LNCAP (cell line): ENCODE measurements at regions not wholly inside any gene's neighbourhood (a gene's known extent, or its start where the extent isn't known, plus 50 kb on each side); places are given as distances from the start of the nearest gene placed in this dataset.

Experiments
- CTCF ChIP-seq: fragments of 450-650 bp; IDR thresholded peaks from 2 replicates; pipeline ENCODE4 v1.5.1; 2017; ENCODE audit warnings: mild to moderate bottlenecking

GRCh38 chr12:93274937-93275336 lies 102.8 kb upstream of the NUDT4 start:
- no peak for TF ChIP-seq CTCF

GRCh38 chr12:93275589-93275988 lies 102.1 kb upstream of the NUDT4 start:
- TF ChIP-seq CTCF = no peak

GRCh38 chr12:93279565-93280412 lies 97.9 kb upstream of the NUDT4 start:
- no peak for TF ChIP-seq CTCF

- no peak for TF ChIP-seq CTCF
Measured at GRCh38 chr12:93287149-93287548, 90.6 kb upstream of the NUDT4 start.

GRCh38 chr12:93288626-93289025 lies 89.1 kb upstream of the NUDT4 start:
- TF ChIP-seq CTCF = no peak

- no peak for TF ChIP-seq CTCF
Measured at GRCh38 chr12:93290391-93290790, 87.3 kb upstream of the NUDT4 start.

- TF ChIP-seq CTCF = no peak
Measured at GRCh38 chr12:93292213-93292612, 85.5 kb upstream of the NUDT4 start.
